Caco-2 (cell line): ENCODE measurements at regions not wholly inside any gene's neighbourhood (a gene's known extent, or its start where the extent isn't known, plus 50 kb on each side); places are given as distances from the start of the nearest gene placed in this dataset.

Experiments
- BruUV-seq: library from RNA; stranded (reverse); fragments of 400-500 nt; replicated peaks from 2 replicates; lab custom pipeline; 2021; lab: Mats Ljungman, UMichigan
- CTCF ChIA-PET: fragments of 300-600 bp; sonication (Branson Sonifier 250); formaldehyde crosslinking; loops from one replicate; lab custom pipeline; 2022; ENCODE audit warnings: antibody characterized with exemption; lab: Charles Lee
- POLR2A ChIA-PET: fragments of 300-600 bp; sonication (Branson Sonifier 250); formaldehyde crosslinking; loops from one replicate; lab custom pipeline; 2022; ENCODE audit warnings: antibody characterized with exemption; lab: Charles Lee
- DNase-seq, 2 experiments: peaks; one replicate each; pipeline versions ENCODE4 v3.0.0 to v3.0.0-alpha.2; 2020 to 2022
- H3K27me3 ChIP-seq: replicated peaks from 2 replicates; pipeline ENCODE4 v1.6.0; 2011; ENCODE audit warnings: low read length; ENCODE audit not compliant: control insufficient read depth, insufficient read depth
- H3K36me3 ChIP-seq: 2 replicates; pipeline ENCODE4 v1.5.1; 2011; ENCODE audit warnings: low read length; ENCODE audit not compliant: control insufficient read depth, insufficient read depth
- H3K4me1 ChIP-seq: fragments of 250-450 bp; sonication (Bioruptor Pico); 2 replicates; pipeline ENCODE4 v1.5.1; 2020; ENCODE audit warnings: mild to moderate bottlenecking
- H3K4me3 ChIP-seq: 2 replicates; pipeline ENCODE4 v1.5.1; 2011; ENCODE audit warnings: low read depth, mild to moderate bottlenecking, control low read depth, low read length
- H3K9me3 ChIP-seq: fragments of 250-450 bp; sonication (Bioruptor Pico); 2 replicates; pipeline ENCODE4 v1.5.1; 2020; ENCODE audit warnings: mild to moderate bottlenecking, moderate library complexity
- H3K27ac Mint-ChIP-seq: one replicate; pipeline ENCODE4 v1.8.0; 2022; ENCODE audit warnings: mixed read lengths; ENCODE audit not compliant: unreplicated experiment
- H3K27me3 Mint-ChIP-seq: one replicate; pipeline ENCODE4 v1.8.0; 2022; ENCODE audit warnings: mixed read lengths; ENCODE audit not compliant: insufficient read depth, unreplicated experiment
- H3K36me3 Mint-ChIP-seq: one replicate; pipeline ENCODE4 v1.8.0; 2022; ENCODE audit warnings: mild to moderate bottlenecking, mixed read lengths; ENCODE audit not compliant: insufficient read depth, unreplicated experiment
- H3K4me1 Mint-ChIP-seq: one replicate; pipeline ENCODE4 v1.8.0; 2022; ENCODE audit warnings: low read depth, mixed read lengths; ENCODE audit not compliant: unreplicated experiment
- H3K4me3 Mint-ChIP-seq: one replicate; pipeline ENCODE4 v1.8.0; 2022; ENCODE audit warnings: mild to moderate bottlenecking, moderate library complexity, mixed read lengths; ENCODE audit not compliant: unreplicated experiment
- H3K9me3 Mint-ChIP-seq: one replicate; pipeline ENCODE4 v1.8.0; 2022; ENCODE audit warnings: mixed read lengths; ENCODE audit not compliant: unreplicated experiment
- intact Hi-C: fragments of 100-400 bp; cut with micrococcal nuclease; formaldehyde crosslinking; loops from one replicate; pipeline ENCODE4 v1.10.0; 2022; ENCODE audit not compliant: unreplicated experiment
- TF ChIP-seq, protein P1 (sequence below), 2 experiments: fragments of 200-600 bp in 1 of 2; IDR thresholded peaks; 1 replicate in 1 of 2; 2 replicates in 1 of 2; pipeline versions ENCODE4 v1.5.1 to v1.8.0; 2011 to 2022; ENCODE audit warnings: antibody characterized with exemption in 1 of 2, control low read depth in 1 of 2, inconsistent platforms in 1 of 2, low read depth in 1 of 2, low read length in 1 of 2, mild to moderate bottlenecking in 1 of 2, moderate library complexity in 1 of 2; ENCODE audit not compliant: insufficient read depth in 1 of 2, severe bottlenecking in 1 of 2, unreplicated experiment in 1 of 2

GRCh38 chr5:54360925-54361662 is 50.7 kb upstream of the ARL15 start:
- Histone ChIP-seq H3K4me1 (peaks cover 35% of the 10 kb centered on the region), H3K36me3 (no peaks in the 10 kb centered on the region), H3K4me3 (no peak overlapping the region), H3K9me3 (peaks cover 2% of the 10 kb centered on the region; the same call in 1 of the 2 replicates), H3K27me3 (no peaks in the 10 kb centered on the region)
- TF ChIP-seq, protein P1, sequence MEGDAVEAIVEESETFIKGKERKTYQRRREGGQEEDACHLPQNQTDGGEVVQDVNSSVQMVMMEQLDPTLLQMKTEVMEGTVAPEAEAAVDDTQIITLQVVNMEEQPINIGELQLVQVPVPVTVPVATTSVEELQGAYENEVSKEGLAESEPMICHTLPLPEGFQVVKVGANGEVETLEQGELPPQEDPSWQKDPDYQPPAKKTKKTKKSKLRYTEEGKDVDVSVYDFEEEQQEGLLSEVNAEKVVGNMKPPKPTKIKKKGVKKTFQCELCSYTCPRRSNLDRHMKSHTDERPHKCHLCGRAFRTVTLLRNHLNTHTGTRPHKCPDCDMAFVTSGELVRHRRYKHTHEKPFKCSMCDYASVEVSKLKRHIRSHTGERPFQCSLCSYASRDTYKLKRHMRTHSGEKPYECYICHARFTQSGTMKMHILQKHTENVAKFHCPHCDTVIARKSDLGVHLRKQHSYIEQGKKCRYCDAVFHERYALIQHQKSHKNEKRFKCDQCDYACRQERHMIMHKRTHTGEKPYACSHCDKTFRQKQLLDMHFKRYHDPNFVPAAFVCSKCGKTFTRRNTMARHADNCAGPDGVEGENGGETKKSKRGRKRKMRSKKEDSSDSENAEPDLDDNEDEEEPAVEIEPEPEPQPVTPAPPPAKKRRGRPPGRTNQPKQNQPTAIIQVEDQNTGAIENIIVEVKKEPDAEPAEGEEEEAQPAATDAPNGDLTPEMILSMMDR (IDR thresholded peaks at IDR 0.05; ENCODE audit: insufficient read depth in 1 of 2, low read depth in 1 of 2, low read length in 1 of 2, severe bottlenecking in 1 of 2, unreplicated experiment in 1 of 2): no peak
- DNase-seq: no peak
- Mint-ChIP-seq H3K36me3 (peaks cover 4% of the 10 kb centered on the region), H3K4me3 (peak overlapping the region; percentile 37), H3K27ac (no peak overlapping the region), H3K9me3 (peaks cover 27% of the 10 kb centered on the region), H3K27me3 (no peaks in the 10 kb centered on the region), H3K4me1 (peaks cover 32% of the 10 kb centered on the region)
- POLR2A ChIA-PET: no interaction called here
- CTCF ChIA-PET: no interaction called here
- BruUV-seq: no TSS peak
- intact Hi-C loops: no loop called here
